IgD-negative memory B cell (primary cell): ENCODE measurements at regions not wholly inside any gene's neighbourhood (a gene's known extent, or its start where the extent isn't known, plus 50 kb on each side); places are given as distances from the start of the nearest gene placed in this dataset.

Experiments
- H3K27ac Mint-ChIP-seq, 3 donors: one replicate each; pipeline ENCODE4 v1.8.0; 2020 to 2022; ENCODE audit warnings: mild to moderate bottlenecking in 3 of 3, mixed read lengths in 3 of 3, moderate library complexity in 1 of 3
- H3K27me3 Mint-ChIP-seq: one replicate; pipeline ENCODE4 v1.8.0; 2021; ENCODE audit warnings: mixed read lengths
- H3K36me3 Mint-ChIP-seq: one replicate; pipeline ENCODE4 v1.8.0; 2020; ENCODE audit warnings: mild to moderate bottlenecking, mixed read lengths
- H3K4me1 Mint-ChIP-seq, 3 donors: one replicate each; pipeline ENCODE4 v1.8.0; 2020 to 2022; ENCODE audit warnings: mixed read lengths in 3 of 3, mild to moderate bottlenecking in 1 of 3
- H3K4me3 Mint-ChIP-seq, 4 donors: one replicate each; pipeline ENCODE4 v1.8.0; 2020 to 2022; ENCODE audit warnings: mild to moderate bottlenecking in 4 of 4, mixed read lengths in 4 of 4, moderate library complexity in 3 of 4
- H3K9me3 Mint-ChIP-seq, 3 donors: one replicate each; pipeline ENCODE4 v1.8.0; 2020 to 2021; ENCODE audit warnings: mixed read lengths in 3 of 3, mild to moderate bottlenecking in 1 of 3

- H3K9me3 Mint-ChIP-seq: no peaks in the 10 kb centered on the region
- peaks cover 9% of the 10 kb centered on the region for H3K27me3 Mint-ChIP-seq
- no peak overlapping the region for H3K4me3 Mint-ChIP-seq
- no peak overlapping the region for H3K27ac Mint-ChIP-seq
- H3K4me1 Mint-ChIP-seq: no peaks in the 10 kb centered on the region
- no peaks in the 10 kb centered on the region for H3K36me3 Mint-ChIP-seq
Measured at GRCh38 chr5:67366276-67366675, 169.7 kb upstream of the CD180 start.

- Mint-ChIP-seq H3K27ac (no peak overlapping the region), H3K36me3 (no peaks in the 10 kb centered on the region), H3K9me3 (no peaks in the 10 kb centered on the region), H3K4me3 (no peak overlapping the region), H3K27me3 (peaks cover 7% of the 10 kb centered on the region), H3K4me1 (peaks cover 0 to 5% (median 2%) of the 10 kb centered on the region in 3 donors)
Measured at GRCh38 chr5:67364381-67364970, 167.9 kb upstream of the CD180 start.

GRCh38 chr5:67363963-67364362 lies 167.4 kb upstream of the CD180 start:
- peaks cover 7% of the 10 kb centered on the region for H3K27me3 Mint-ChIP-seq
- no peak overlapping the region for H3K4me3 Mint-ChIP-seq
- H3K27ac Mint-ChIP-seq: no peak overlapping the region
- H3K4me1 Mint-ChIP-seq: peaks cover 0 to 5% (median 2%) of the 10 kb centered on the region in 3 donors
- no peaks in the 10 kb centered on the region for H3K9me3 Mint-ChIP-seq
- no peaks in the 10 kb centered on the region for H3K36me3 Mint-ChIP-seq

GRCh38 chr5:67363180-67363709 lies 166.6 kb upstream of the CD180 start:
- H3K27ac Mint-ChIP-seq: no peak overlapping the region
- peaks cover 5% of the 10 kb centered on the region for H3K27me3 Mint-ChIP-seq
- no peak overlapping the region for H3K4me3 Mint-ChIP-seq
- H3K9me3 Mint-ChIP-seq: no peaks in the 10 kb centered on the region
- no peaks in the 10 kb centered on the region for H3K36me3 Mint-ChIP-seq
- H3K4me1 Mint-ChIP-seq: peaks cover 0 to 5% (median 2%) of the 10 kb centered on the region in 3 donors

GRCh38 chr5:67361932-67362729 lies 165.5 kb upstream of the CD180 start:
- Mint-ChIP-seq H3K9me3 (no peaks in the 10 kb centered on the region), H3K27ac (no peak overlapping the region), H3K4me1 (peaks cover 0 to 5% (median 2%) of the 10 kb centered on the region in 3 donors), H3K27me3 (peaks cover 6% of the 10 kb centered on the region), H3K4me3 (no peak overlapping the region), H3K36me3 (no peaks in the 10 kb centered on the region)

- Mint-ChIP-seq H3K27ac (no peak overlapping the region), H3K9me3 (no peaks in the 10 kb centered on the region), H3K36me3 (no peaks in the 10 kb centered on the region), H3K27me3 (peaks cover 6% of the 10 kb centered on the region), H3K4me3 (peak overlapping the region in 1 of 4 donors; percentile 55), H3K4me1 (peaks cover 0 to 5% (median 2%) of the 10 kb centered on the region in 3 donors)
Measured at GRCh38 chr5:67360047-67360446, 163.4 kb upstream of the CD180 start.

GRCh38 chr5:67358186-67358585 lies 161.6 kb upstream of the CD180 start:
- Mint-ChIP-seq H3K27ac (no peak overlapping the region), H3K27me3 (peaks cover 9% of the 10 kb centered on the region), H3K36me3 (no peaks in the 10 kb centered on the region), H3K4me1 (peaks cover 0 to 8% (median 2%) of the 10 kb centered on the region in 3 donors), H3K9me3 (no peaks in the 10 kb centered on the region), H3K4me3 (no peak overlapping the region)

- Mint-ChIP-seq H3K27me3 (peaks cover 13% of the 10 kb centered on the region), H3K27ac (no peak overlapping the region), H3K4me1 (peaks cover 0 to 12% (median 2%) of the 10 kb centered on the region in 3 donors), H3K36me3 (no peaks in the 10 kb centered on the region), H3K9me3 (no peaks in the 10 kb centered on the region), H3K4me3 (no peak overlapping the region)
Measured at GRCh38 chr5:67355120-67355713, 158.6 kb upstream of the CD180 start.

GRCh38 chr5:67353500-67354450 lies 157.2 kb upstream of the CD180 start:
- no peak overlapping the region for H3K4me3 Mint-ChIP-seq

GRCh38 chr5:67350618-67351201 lies 154.1 kb upstream of the CD180 start:
- H3K9me3 Mint-ChIP-seq: peaks cover 0 to 2% (median 0%) of the 10 kb centered on the region in 3 donors

More at GRCh38 chr5:67353500-67354450, 157.2 kb upstream of the CD180 start:
- Mint-ChIP-seq H3K9me3 (no peaks in the 10 kb centered on the region), H3K27me3 (peaks cover 13% of the 10 kb centered on the region), H3K27ac (no peak overlapping the region), H3K36me3 (no peaks in the 10 kb centered on the region), H3K4me1 (peaks cover 0 to 9% (median 0%) of the 10 kb centered on the region in 3 donors)

GRCh38 chr5:67350185-67350584 lies 153.6 kb upstream of the CD180 start:
- Mint-ChIP-seq H3K4me3 (peak overlapping the region in 3 of 4 donors; percentile 13 to 48 (median 28)), H3K4me1 (peaks cover 0 to 9% (median 0%) of the 10 kb centered on the region in 3 donors), H3K27ac (no peak overlapping the region), H3K9me3 (peaks cover 0 to 2% (median 0%) of the 10 kb centered on the region in 3 donors), H3K27me3 (peaks cover 7% of the 10 kb centered on the region), H3K36me3 (no peaks in the 10 kb centered on the region)

More at GRCh38 chr5:67350618-67351201, 154.1 kb upstream of the CD180 start:
- peaks cover 0 to 9% (median 0%) of the 10 kb centered on the region in 3 donors for H3K4me1 Mint-ChIP-seq
- no peak overlapping the region for H3K27ac Mint-ChIP-seq
- H3K36me3 Mint-ChIP-seq: no peaks in the 10 kb centered on the region
- peak overlapping the region in 3 of 4 donors; percentile 13 to 61 (median 28) for H3K4me3 Mint-ChIP-seq
- H3K27me3 Mint-ChIP-seq: peaks cover 7% of the 10 kb centered on the region

- Mint-ChIP-seq H3K4me1 (peaks cover 0 to 6% (median 0%) of the 10 kb centered on the region in 3 donors), H3K27me3 (peaks cover 4% of the 10 kb centered on the region), H3K27ac (no peak overlapping the region), H3K36me3 (no peaks in the 10 kb centered on the region), H3K9me3 (peaks cover 3 to 9% (median 4%) of the 10 kb centered on the region in 3 donors), H3K4me3 (no peak overlapping the region)
Measured at GRCh38 chr5:67347821-67348220, 151.2 kb upstream of the CD180 start.

GRCh38 chr5:67346611-67347010 lies 150.0 kb upstream of the CD180 start:
- H3K4me3 Mint-ChIP-seq: no peak overlapping the region
- H3K27me3 Mint-ChIP-seq: peaks cover 7% of the 10 kb centered on the region
- peaks cover 1% of the 10 kb centered on the region for H3K36me3 Mint-ChIP-seq
- peaks cover 0 to 6% (median 0%) of the 10 kb centered on the region in 3 donors for H3K4me1 Mint-ChIP-seq
- H3K27ac Mint-ChIP-seq: no peak overlapping the region
- peaks cover 3 to 9% (median 6%) of the 10 kb centered on the region in 3 donors for H3K9me3 Mint-ChIP-seq

GRCh38 chr5:67344870-67345269 lies 148.3 kb upstream of the CD180 start:
- Mint-ChIP-seq H3K27ac (no peak overlapping the region), H3K4me3 (no peak overlapping the region), H3K36me3 (peaks cover 1% of the 10 kb centered on the region), H3K27me3 (peaks cover 5% of the 10 kb centered on the region), H3K4me1 (no peaks in the 10 kb centered on the region), H3K9me3 (peaks cover 3 to 9% (median 6%) of the 10 kb centered on the region in 3 donors)
